ENCODE measurements at regions not wholly inside any gene's neighbourhood (a gene's known extent, or its start where the extent isn't known, plus 50 kb on each side); places are given as distances from the start of the nearest gene placed in this dataset.

- H3K9ac ChIP-seq (ENCODE audit: low read length): no peak overlapping the region
- no peaks in the 10 kb centered on the region for H3K79me2 ChIP-seq (ENCODE audit: low read length)
- H3K9me2 ChIP-seq (replicated peaks; ENCODE audit: insufficient read depth, low read length): no peaks in the 10 kb centered on the region
- TF ChIP-seq EZH2 (optimal IDR thresholded peaks at IDR 0.05; ENCODE audit: low read depth, low read length) (no peak), EZH2phosphoT487 (IDR thresholded peaks at IDR 0.05; ENCODE audit: low read length) (no peak), CTCF (IDR thresholded peaks at IDR 0.05; ENCODE audit: low read length) (no peak)
- no peak for DNase-seq
- no peak overlapping the region for H3K27ac ChIP-seq (ENCODE audit: low read length)
- H3K4me3 ChIP-seq (ENCODE audit: low read length): no peak overlapping the region
- no peaks in the 10 kb centered on the region for H4K20me1 ChIP-seq (ENCODE audit: insufficient read depth, low read length)
- no peaks in the 10 kb centered on the region for H3K27me3 ChIP-seq (replicated peaks; ENCODE audit: insufficient read depth, low read length)
- H3K4me1 ChIP-seq (ENCODE audit: low read length): no peaks in the 10 kb centered on the region
- H3F3A ChIP-seq (ENCODE audit: insufficient read depth, low read length): no peaks in the 10 kb centered on the region
- H3K9me3 ChIP-seq (replicated peaks; ENCODE audit: insufficient read depth, low read length): no peaks in the 10 kb centered on the region
- no peaks in the 10 kb centered on the region for H3K36me3 ChIP-seq (replicated peaks; ENCODE audit: insufficient read depth, low read length)
- no peak overlapping the region for H3K4me2 ChIP-seq (ENCODE audit: low read depth, low read length)
- no peak overlapping the region for H2AFZ ChIP-seq (ENCODE audit: low read length)
Measured at GRCh38 chr4:103853627-103854026, 133.8 kb upstream of the TACR3 start.

- no peak for DNase-seq
- no peak overlapping the region for H3K27ac ChIP-seq (ENCODE audit: low read length)
- H3K36me3 ChIP-seq (replicated peaks; ENCODE audit: insufficient read depth, low read length): no peaks in the 10 kb centered on the region
- H3K4me3 ChIP-seq (ENCODE audit: low read length): no peak overlapping the region
- H3K4me2 ChIP-seq (ENCODE audit: low read depth, low read length): no peak overlapping the region
- H3K9me2 ChIP-seq (replicated peaks; ENCODE audit: insufficient read depth, low read length): no peaks in the 10 kb centered on the region
- H2AFZ ChIP-seq (ENCODE audit: low read length): no peak overlapping the region
- TF ChIP-seq EZH2 (optimal IDR thresholded peaks at IDR 0.05; ENCODE audit: low read depth, low read length) (no peak), CTCF (IDR thresholded peaks at IDR 0.05; ENCODE audit: low read length) (no peak), EZH2phosphoT487 (IDR thresholded peaks at IDR 0.05; ENCODE audit: low read length) (no peak)
- no peaks in the 10 kb centered on the region for H3K4me1 ChIP-seq (ENCODE audit: low read length)
- H3K27me3 ChIP-seq (replicated peaks; ENCODE audit: insufficient read depth, low read length): no peaks in the 10 kb centered on the region
- H4K20me1 ChIP-seq (ENCODE audit: insufficient read depth, low read length): no peaks in the 10 kb centered on the region
- no peaks in the 10 kb centered on the region for H3K79me2 ChIP-seq (ENCODE audit: low read length)
- no peaks in the 10 kb centered on the region for H3K9me3 ChIP-seq (replicated peaks; ENCODE audit: insufficient read depth, low read length)
- H3K9ac ChIP-seq (ENCODE audit: low read length): no peak overlapping the region
- no peaks in the 10 kb centered on the region for H3F3A ChIP-seq (ENCODE audit: insufficient read depth, low read length)
Measured at GRCh38 chr4:103853146-103853545, 133.4 kb upstream of the TACR3 start.

DNA sequence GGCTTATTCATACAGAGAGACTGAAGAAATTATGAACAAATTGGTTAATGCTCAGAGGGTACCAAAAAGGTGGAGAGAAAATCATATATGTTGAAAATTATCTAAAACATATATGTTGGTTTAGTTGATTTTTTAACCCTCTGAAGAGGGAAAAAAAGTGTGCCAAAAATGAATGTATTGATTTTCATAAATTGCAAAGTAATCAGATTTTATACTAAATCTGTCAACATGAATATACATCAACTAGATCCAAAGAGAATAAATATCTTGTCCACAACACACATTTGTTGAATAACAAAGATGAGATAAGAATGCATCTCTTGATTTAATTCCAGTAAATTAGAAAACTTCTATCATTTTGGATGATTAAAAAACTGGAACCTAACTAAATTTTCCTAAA lies 125.3 kb upstream of the TACR3 start:
- no peak for TF ChIP-seq EZH2phosphoT487 (IDR thresholded peaks at IDR 0.05; ENCODE audit: low read length)
- no peak for TF ChIP-seq EZH2 (optimal IDR thresholded peaks at IDR 0.05; ENCODE audit: low read depth, low read length)
- TF ChIP-seq CTCF (IDR thresholded peaks at IDR 0.05; ENCODE audit: low read length): no peak
- Histone ChIP-seq H3K79me2 (ENCODE audit: low read length) (no peaks in the 10 kb centered on the region), H3K27me3 (replicated peaks; ENCODE audit: insufficient read depth, low read length) (no peaks in the 10 kb centered on the region)

More for the DNA sequence above, 125.3 kb upstream of the TACR3 start:
- Histone ChIP-seq H3K9ac (ENCODE audit: low read length) (no peak overlapping the region), H3K4me3 (ENCODE audit: low read length) (no peak overlapping the region), H3K36me3 (replicated peaks; ENCODE audit: insufficient read depth, low read length) (no peaks in the 10 kb centered on the region), H3F3A (ENCODE audit: insufficient read depth, low read length) (no peaks in the 10 kb centered on the region), H4K20me1 (ENCODE audit: insufficient read depth, low read length) (no peaks in the 10 kb centered on the region), H3K27ac (ENCODE audit: low read length) (no peak overlapping the region), H3K4me1 (ENCODE audit: low read length) (no peaks in the 10 kb centered on the region), H3K9me3 (replicated peaks; ENCODE audit: insufficient read depth, low read length) (no peaks in the 10 kb centered on the region), H3K4me2 (ENCODE audit: low read depth, low read length) (no peak overlapping the region), H2AFZ (ENCODE audit: low read length) (no peak overlapping the region), H3K9me2 (replicated peaks; ENCODE audit: insufficient read depth, low read length) (no peaks in the 10 kb centered on the region)
- DNase-seq: no peak

Measured in MM.1S (cell line).